ENCODE measurements at regions not wholly inside any gene's neighbourhood (a gene's known extent, or its start where the extent isn't known, plus 50 kb on each side); places are given as distances from the start of the nearest gene placed in this dataset.

DNA sequence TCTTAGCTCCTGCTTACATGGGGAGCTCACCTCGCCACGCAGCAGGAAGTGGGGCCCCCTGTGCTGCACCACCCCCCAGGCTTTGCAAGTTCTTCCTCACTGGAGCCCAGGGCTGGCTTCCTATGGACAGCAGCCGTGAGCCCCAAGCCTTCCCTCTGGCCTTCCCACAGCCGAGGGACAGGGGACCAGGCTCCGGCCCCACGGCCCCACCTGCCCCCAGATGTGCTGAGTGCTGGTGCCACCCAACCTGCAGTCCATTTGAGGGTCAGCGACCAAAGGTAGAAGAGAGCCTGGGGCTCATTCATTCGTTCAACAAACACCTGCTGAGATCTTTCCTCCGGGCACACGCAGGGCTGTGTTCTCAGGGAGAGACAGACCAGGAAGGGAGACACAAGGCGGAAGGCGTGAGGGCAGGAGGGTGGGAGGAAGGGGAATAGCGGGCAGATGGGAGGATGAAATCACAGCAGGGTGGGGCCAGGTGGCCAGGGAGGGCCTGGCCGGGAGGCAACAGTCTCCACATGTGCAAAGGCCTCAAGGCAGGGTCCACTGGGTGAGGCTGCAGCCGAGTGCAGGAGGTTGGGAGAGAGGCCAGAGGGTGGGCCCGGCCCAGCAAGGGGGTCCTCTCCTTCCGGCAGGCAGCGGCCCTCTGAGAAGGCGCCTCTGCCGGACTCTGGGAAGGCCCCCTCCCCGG, 100.1 kb downstream of the FOXL3 start:
- intact Hi-C loops (cut with DNase I; ENCODE audit: low total_unique reads): no loop called here
- Histone ChIP-seq H3K9me3 (peaks cover 0 to 3% of the 10 kb centered on the region in 2 donors), H3K27me3 (no peaks in the 10 kb centered on the region), H3K4me3 (no peak overlapping the region), H3K27ac (no peak overlapping the region), H3K4me1 (no peaks in the 10 kb centered on the region), H3K36me3 (no peaks in the 10 kb centered on the region)
- peak; percentile 6 for DNase-seq
- in situ Hi-C loops (cut with MboI; ENCODE audit: low pct_ligation_motif_present in 1 of 4, low pct_unique_long_range_greater_than_20kb in 1 of 4, low sequenced_read_pairs in 3 of 4): no loop called here
- 78 to 80% methylated on average over 1 to 21 of the region's 21 CpGs for WGBS, 2 donors (ENCODE audit: low coverage in 1 of 2)
- TF ChIP-seq EP300 (IDR thresholded peaks at IDR 0.05; ENCODE audit: low read depth) (no peak), POLR2A (IDR thresholded peaks at IDR 0.05) (no peak), POLR2AphosphoS5 (IDR thresholded peaks at IDR 0.05) (no peak)
- TF ChIP-seq, protein P1, sequence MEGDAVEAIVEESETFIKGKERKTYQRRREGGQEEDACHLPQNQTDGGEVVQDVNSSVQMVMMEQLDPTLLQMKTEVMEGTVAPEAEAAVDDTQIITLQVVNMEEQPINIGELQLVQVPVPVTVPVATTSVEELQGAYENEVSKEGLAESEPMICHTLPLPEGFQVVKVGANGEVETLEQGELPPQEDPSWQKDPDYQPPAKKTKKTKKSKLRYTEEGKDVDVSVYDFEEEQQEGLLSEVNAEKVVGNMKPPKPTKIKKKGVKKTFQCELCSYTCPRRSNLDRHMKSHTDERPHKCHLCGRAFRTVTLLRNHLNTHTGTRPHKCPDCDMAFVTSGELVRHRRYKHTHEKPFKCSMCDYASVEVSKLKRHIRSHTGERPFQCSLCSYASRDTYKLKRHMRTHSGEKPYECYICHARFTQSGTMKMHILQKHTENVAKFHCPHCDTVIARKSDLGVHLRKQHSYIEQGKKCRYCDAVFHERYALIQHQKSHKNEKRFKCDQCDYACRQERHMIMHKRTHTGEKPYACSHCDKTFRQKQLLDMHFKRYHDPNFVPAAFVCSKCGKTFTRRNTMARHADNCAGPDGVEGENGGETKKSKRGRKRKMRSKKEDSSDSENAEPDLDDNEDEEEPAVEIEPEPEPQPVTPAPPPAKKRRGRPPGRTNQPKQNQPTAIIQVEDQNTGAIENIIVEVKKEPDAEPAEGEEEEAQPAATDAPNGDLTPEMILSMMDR (IDR thresholded peaks at IDR 0.05): no peak

DNA sequence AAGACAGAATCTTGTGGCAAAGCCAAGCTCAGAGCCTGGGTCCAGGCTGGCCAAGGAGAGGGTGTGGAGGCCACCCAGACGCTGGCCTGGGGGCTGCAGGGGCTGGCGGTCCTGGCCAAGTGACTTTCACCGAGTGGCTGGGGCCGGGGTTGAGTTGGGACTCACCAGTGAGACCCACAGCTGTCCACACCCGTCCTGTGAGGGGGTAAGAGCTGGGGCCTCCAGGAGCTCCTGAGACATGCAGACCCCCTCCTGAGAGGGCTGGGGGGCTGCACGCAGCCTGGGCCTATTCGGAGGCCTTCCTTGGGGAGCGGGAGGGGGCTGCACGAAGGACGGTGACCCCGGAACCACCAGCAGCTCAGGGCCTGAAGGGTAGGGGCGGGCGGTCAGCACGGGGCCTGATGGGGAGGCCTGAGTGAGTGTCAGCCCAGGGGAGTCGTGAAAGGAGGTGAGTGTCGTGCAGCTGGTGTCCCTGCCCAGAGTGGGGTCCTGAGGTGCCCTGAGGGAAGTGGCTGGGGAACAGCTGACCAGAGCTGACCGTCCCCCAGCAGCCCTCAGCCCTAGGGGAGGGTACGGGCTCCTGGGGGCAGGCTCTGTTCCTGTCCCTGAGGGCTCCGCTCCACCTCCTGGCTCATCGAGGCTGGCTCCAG, 100.9 kb downstream of the FOXL3 start:
- DNase-seq: no peak
- Histone ChIP-seq H3K4me3 (no peak overlapping the region), H3K9me3 (peaks cover 4 to 9% of the 10 kb centered on the region in 2 donors), H3K4me1 (no peaks in the 10 kb centered on the region), H3K36me3 (no peaks in the 10 kb centered on the region), H3K27me3 (no peaks in the 10 kb centered on the region), H3K27ac (no peak overlapping the region)
- TF ChIP-seq POLR2A (IDR thresholded peaks at IDR 0.05) (no peak), POLR2AphosphoS5 (IDR thresholded peaks at IDR 0.05) (no peak), EP300 (IDR thresholded peaks at IDR 0.05; ENCODE audit: low read depth) (no peak)
- TF ChIP-seq, protein P1 (IDR thresholded peaks at IDR 0.05): no peak
- intact Hi-C loops (cut with DNase I; ENCODE audit: low total_unique reads) (no loop called here), in situ Hi-C loops (cut with MboI; ENCODE audit: low pct_ligation_motif_present in 1 of 4, low pct_unique_long_range_greater_than_20kb in 1 of 4, low sequenced_read_pairs in 3 of 4) (no loop called here)
- 86% methylated on average over 20 of the region's 20 CpGs; no CpG with 5 or more reads in 1 of the 2 donors for WGBS, 2 donors (ENCODE audit: low coverage in 1 of 2)

GRCh38 chr7:391411-391951, 101.5 kb downstream of the FOXL3 start:
- TF ChIP-seq EP300 (IDR thresholded peaks at IDR 0.05; ENCODE audit: low read depth) (no peak), POLR2A (IDR thresholded peaks at IDR 0.05) (no peak), POLR2AphosphoS5 (IDR thresholded peaks at IDR 0.05) (no peak)
- TF ChIP-seq, protein P1 (IDR thresholded peaks at IDR 0.05): no peak
- Histone ChIP-seq H3K9me3 (peaks cover 8 to 13% of the 10 kb centered on the region in 2 donors), H3K4me1 (no peaks in the 10 kb centered on the region), H3K4me3 (no peak overlapping the region), H3K36me3 (no peaks in the 10 kb centered on the region), H3K27me3 (no peaks in the 10 kb centered on the region), H3K27ac (no peak overlapping the region)
- intact Hi-C loops (cut with DNase I; ENCODE audit: low total_unique reads): no loop called here
- 89% methylated on average over 20 of the region's 26 CpGs; no CpG with 5 or more reads in 1 of the 2 donors for WGBS, 2 donors (ENCODE audit: low coverage in 1 of 2)
- in situ Hi-C loops (cut with MboI; ENCODE audit: low pct_ligation_motif_present in 1 of 4, low pct_unique_long_range_greater_than_20kb in 1 of 4, low sequenced_read_pairs in 3 of 4): no loop called here
- no peak for DNase-seq

GRCh38 chr7:391961-392524, 102.1 kb downstream of the FOXL3 start:
- Histone ChIP-seq H3K27me3 (no peaks in the 10 kb centered on the region), H3K36me3 (no peaks in the 10 kb centered on the region), H3K4me3 (no peak overlapping the region), H3K27ac (no peak overlapping the region), H3K4me1 (no peaks in the 10 kb centered on the region), H3K9me3 (peaks cover 8 to 13% of the 10 kb centered on the region in 2 donors)
- 75 to 94% methylated on average over 6 to 25 of the region's 25 CpGs for WGBS, 2 donors (ENCODE audit: low coverage in 1 of 2)
- DNase-seq: no peak
- in situ Hi-C loops (cut with MboI; ENCODE audit: low pct_ligation_motif_present in 1 of 4, low pct_unique_long_range_greater_than_20kb in 1 of 4, low sequenced_read_pairs in 3 of 4) (no loop called here), intact Hi-C loops (cut with DNase I; ENCODE audit: low total_unique reads) (no loop called here)
- no peak for TF ChIP-seq EP300 (IDR thresholded peaks at IDR 0.05; ENCODE audit: low read depth)
- TF ChIP-seq, protein P1 (IDR thresholded peaks at IDR 0.05): no peak
- TF ChIP-seq POLR2AphosphoS5 (IDR thresholded peaks at IDR 0.05): no peak
- no peak for TF ChIP-seq POLR2A (IDR thresholded peaks at IDR 0.05)

All from transverse colon (tissue), 4 donors.